IPS DF 4.7 (cell line): ENCODE measurements at regions not wholly inside any gene's neighbourhood (a gene's known extent, or its start where the extent isn't known, plus 50 kb on each side); places are given as distances from the start of the nearest gene placed in this dataset.
"Not testable (repeated sequence)": the region's sequence is repeated elsewhere in the genome, so short reads cannot be mapped to it uniquely, and the experiment has no call there.

ENCODE experiments used
- DNase-seq: peaks from one replicate; pipeline ENCODE4 v3.0.0-alpha.2; 2013; ENCODE audit warnings: low spot score; ENCODE audit errors: extremely low read depth

DNA sequence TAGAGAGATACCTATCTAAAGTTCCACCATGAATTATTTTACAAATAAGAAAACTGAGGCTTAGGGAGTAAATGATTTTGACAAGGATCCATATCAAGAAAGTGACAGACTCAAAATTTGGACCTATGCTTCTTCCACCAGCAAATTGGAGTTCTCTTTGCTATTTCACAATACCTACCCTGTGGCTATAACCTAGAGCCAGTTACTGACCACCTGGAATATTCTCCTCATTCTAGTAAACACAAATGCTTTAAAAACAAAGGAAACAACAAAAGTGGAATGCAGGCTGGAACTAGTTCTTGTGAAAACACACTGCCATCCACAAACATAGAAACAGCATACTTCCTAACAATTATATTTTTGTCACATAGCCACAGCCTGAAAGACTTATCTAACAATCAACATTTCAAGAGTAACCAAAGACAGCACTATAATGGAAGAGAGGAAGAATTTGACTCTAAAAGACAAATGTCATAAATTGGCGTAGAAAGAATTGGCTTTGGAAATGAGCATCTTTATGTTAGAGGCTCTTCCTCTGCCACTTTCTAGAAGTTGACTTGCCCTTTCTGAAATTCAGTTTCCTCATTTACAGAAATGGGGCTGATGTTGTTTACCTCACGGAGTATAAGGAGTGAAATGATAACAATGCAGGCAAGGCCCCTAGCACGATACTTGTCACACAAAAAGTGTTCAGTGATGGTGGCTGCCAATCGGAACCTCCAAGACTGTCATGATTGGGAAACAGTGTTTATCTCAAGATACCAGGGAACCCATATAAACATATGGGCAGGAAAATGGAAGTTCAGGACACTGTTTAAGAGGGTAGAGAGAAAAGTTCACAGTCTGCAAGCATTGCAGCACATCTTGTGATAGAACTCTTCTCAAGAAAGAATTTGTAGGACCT is 138.6 kb upstream of the LGR5 start:
- DNase-seq = no peak

DNA sequence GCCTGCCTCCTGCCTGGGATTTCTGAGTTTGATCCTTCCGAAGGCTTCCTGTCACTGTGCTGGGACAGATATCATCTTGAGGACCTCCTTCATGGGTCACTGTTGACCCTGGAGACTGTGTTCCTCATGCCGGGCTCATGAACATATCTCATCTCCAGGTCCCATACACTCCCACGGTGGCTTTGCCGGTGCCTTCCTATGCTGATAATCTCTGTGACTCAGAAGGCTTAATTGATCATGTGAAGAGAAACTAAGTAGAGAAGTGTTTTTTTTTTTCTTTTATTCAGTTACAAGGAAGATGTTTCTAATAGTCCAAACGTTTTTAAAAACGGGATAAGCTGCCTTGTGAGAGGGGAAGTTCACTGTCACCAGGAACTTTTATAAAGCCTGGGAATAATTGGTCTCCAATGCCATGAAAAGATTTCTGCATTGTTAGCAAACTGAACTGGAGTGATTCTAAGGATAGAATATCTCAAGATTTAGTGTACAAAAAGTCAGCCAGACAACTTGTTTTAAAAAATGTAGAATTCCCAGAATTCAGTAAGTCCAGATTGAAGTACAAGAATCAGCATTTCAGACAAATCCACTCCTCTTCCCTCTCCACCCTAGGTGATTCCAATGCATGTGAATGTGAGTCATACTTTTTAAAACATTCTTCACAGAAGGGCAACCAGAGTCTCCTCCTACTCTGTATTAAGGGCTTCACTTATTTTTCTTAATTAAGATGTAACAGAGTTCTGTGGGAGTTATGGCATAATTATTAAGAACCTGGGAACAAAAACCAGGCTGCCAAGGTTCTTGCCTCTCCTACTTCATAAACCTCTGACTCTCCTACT is 139.8 kb upstream of the LGR5 start:
- DNase-seq = no peak

- no peak for DNase-seq
Measured at GRCh38 chr12:71297930-71298329, 140.1 kb upstream of the TSPAN8 start.

DNA sequence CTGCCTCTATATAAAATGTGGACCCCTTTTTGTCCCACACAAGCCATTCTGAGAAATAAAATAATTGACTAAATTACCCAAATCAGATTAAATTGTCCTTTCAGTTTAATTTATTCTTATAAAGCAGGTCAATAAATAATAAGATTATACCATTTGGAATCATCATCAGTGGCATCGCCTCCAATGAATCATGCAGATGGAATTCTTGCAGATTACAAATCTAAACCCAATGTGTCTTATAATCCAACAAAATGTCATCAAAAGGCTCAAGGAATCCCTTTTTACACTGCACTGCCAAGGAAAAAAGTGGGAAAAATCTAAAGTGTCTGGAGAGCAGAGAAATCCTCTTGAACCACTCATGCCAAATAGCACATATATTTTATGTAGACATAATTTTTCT is 138.2 kb upstream of the TSPAN8 start:
- DNase-seq = no peak

GRCh38 chr12:71291746-71292145 is 133.9 kb upstream of the TSPAN8 start:
- DNase-seq = no peak

GRCh38 chr12:71283883-71284282 is 126.1 kb upstream of the TSPAN8 start:
- no peak for DNase-seq

DNA sequence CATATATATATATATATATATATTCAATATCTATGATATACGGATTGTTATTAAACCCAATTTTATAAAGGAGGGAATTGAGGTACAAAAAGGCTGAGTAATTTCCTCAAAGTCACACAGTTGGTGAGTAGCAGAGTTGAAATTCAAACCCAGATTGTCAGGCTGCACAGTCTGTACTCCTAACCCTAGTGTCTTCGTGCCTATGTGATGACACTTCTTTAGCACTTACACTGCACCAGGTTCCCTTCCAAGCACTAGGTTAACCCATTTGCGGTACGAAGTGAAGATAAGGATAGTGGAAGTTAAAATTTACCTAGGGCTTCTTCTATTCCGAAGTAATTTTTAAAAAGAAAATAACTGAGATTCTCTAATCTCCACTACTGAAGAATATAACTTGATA is 125.1 kb upstream of the TSPAN8 start:
- no peak for DNase-seq

GRCh38 chr12:71282020-71282419 is 124.2 kb upstream of the TSPAN8 start:
- no peak for DNase-seq

DNA sequence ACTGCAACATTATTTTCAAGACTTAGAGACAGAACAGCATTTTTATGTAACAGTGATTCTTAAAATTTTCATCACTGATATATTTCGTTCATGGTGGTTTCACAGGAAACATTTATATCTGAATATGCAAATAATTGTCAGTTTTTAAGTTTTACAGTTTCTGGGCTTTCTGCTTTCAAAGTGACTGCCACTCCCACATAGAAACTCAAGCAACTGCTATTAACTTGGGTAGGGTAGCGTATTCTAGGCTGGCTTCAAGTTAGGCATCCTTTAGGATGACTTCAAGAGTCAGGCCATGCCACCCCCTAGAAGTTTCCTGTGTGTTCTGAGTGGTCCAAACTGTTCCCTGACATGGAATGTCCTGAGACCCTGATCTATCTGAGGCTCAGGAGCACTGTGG is 123.6 kb upstream of the TSPAN8 start:
- DNase-seq = no peak

- DNase-seq = no peak
Measured at GRCh38 chr12:71277866-71278265, 120.1 kb upstream of the TSPAN8 start.

DNA sequence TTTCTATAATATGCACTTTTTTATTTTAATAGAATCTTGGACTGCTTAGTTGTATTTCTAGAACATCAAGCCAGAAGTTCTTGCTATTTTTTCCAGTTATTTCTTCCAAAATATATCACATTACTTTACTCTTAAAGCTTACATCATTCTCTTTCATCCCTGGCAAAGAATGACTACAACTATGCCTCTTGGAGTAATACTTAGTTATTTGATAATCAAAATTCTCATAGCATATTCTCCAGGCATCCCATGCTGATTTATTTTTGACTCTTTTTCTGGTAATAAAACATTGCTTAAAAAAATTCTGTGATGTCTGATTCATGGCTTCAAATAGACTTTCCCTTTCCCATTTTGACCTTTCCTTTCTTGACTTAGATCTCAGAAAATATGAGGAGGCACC is 118.7 kb upstream of the TSPAN8 start:
- DNase-seq = no peak

GRCh38 chr12:71270794-71271193 is 113.0 kb upstream of the TSPAN8 start:
- not testable (repeated sequence) for DNase-seq

DNA sequence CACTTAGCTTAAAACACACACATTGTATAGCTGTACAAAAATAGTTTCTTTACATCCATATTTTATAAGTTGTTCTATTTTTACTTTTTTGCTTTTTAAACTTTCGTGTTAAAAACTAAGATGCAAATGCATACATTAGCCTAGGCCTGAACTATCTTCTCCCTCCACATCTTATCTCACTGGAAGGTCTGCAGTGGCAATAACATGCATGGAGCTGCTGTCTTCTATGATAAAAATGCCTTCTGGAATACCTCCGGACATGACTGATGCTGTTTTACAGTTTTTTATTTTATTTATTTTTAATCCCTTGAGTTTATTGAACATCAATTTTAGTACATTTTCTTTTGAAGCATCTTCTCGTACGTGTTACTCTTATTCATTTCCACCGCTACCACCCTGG is 112.3 kb upstream of the TSPAN8 start:
- DNase-seq = no peak

DNA sequence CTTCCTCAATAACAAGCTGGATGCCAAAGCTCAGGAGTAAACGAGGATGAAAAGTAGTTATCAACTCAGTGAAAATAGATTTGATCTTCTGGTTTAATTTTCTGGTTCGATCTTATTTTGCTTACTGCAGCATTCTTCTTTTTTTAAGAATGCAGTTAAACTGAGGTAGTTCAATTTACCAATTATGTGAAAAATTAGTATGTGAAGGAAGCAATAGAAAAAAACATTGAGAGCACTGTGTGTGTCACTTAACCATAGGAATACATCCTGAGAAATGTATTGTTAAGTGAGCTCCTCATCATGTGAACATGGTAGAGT is 111.4 kb upstream of the TSPAN8 start:
- no peak for DNase-seq

- no peak for DNase-seq
Measured at GRCh38 chr12:71268598-71269280, 110.9 kb upstream of the TSPAN8 start.

GRCh38 chr12:71266606-71267005 is 108.8 kb upstream of the TSPAN8 start:
- no peak for DNase-seq

DNA sequence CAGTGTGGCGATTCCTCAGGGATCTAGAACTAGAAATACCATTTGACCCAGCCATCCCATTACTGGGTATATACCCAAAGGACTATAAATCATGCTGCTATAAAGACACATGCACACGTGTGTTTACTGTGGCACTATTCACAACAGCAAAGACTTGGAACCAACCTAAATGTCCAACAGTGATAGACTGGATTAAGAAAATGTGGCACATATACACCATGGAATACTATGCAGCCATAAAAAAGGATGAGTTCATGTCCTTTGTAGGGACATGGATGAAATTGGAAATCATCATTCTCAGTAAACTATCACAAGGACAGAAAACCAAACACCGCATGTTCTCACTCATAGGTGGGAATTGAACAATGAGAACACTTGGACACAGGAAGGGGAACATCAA is 107.9 kb upstream of the TSPAN8 start:
- not testable (repeated sequence) for DNase-seq

- no peak for DNase-seq
Measured at GRCh38 chr12:71262466-71262865, 104.7 kb upstream of the TSPAN8 start.

DNA sequence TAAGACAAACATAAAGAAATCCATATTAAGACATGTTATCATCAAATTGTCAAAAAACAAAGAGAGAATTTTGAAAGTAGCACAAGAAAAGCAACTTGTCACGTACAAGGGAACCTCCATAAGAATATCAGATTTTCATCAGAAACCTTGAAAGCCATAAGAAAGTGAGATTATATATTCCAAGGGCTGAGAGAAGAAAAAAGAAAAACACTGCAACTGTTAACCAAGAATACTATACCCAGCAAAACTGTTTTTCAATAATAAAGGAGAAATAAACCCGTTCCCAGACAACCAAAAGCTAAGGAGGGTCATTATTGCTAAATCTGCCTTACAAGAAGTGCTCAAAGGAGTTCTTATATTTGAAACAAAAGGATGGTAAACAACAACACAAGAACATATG is 94.7 kb upstream of the TSPAN8 start:
- no peak for DNase-seq

DNA sequence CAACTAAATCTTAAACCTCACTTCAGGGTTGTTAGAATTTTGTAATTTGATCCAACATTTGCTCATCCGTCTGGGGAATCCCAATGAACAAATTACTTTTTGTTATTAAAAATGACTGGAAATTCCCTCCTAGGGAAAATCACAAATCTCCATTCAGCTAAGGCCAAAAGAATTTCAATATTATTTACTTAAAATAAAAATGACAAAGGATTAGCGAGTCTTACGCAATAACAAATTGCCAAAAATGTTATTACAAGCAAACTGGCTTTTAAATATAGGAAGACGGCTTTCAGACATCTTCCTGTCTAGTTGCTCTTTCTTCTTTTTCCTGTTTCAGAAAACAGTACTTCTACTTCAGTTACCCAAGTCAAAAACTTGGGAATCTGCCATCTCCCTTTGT is 92.4 kb upstream of the TSPAN8 start:
- no peak for DNase-seq

DNA sequence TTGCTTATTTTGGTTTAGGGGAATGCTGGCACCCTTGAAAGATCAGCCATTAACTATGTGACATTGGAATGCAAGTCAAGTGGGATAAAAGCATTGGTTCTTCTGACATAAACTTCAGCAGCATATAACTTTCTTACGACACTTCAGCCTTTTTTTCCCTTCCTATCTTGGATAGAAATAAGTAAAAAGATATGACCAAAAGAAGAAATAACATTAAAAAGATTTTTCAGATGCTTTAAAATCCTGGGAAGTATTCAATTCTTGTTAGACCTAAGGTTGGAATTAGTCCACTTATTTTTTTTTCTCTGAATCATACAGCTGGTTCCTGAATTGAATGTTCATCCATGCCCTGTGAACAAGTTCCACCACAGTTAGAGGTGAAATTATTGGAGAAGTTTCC is 85.6 kb upstream of the TSPAN8 start:
- no peak for DNase-seq

- DNase-seq = no peak
Measured at GRCh38 chr12:71242511-71242910, 84.7 kb upstream of the TSPAN8 start.
